ENCODE measurements at regions not wholly inside any gene's neighbourhood (a gene's known extent, or its start where the extent isn't known, plus 50 kb on each side); places are given as distances from the start of the nearest gene placed in this dataset.

DNA sequence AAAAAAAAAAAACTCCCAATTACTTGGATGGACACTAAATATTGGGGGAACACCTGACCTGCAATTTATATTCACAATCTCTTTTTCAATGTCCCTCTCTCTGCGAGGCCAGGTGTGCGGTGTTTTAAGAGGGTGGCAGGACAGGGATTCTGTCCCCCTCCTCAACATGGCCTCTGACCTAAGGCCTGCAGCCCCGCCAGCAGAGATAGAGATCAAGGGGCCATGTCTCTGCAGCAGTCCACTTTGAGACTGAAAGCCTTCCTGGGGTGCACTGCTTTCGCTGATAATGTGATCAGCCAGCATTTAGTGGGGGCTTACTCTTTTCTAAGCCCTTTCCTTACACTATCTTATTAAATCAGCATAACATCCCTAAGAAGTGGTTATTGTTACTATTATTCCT lies 419.9 kb downstream of the OCA2 start:
- Histone ChIP-seq H3K27me3 (ENCODE audit: insufficient read depth, low read length) (no peaks in the 10 kb centered on the region), H3K23ac (ENCODE audit: insufficient read length, low read depth, low read length) (no peak overlapping the region), H3K9ac (ENCODE audit: extremely low read depth, insufficient read length, low read length) (no peak overlapping the region), H4K91ac (ENCODE audit: insufficient read length, low read depth, low read length) (no peak overlapping the region), H2BK20ac (ENCODE audit: low read depth, low read length, poor library complexity, severe bottlenecking) (no peak overlapping the region), H3K14ac (ENCODE audit: insufficient read depth, low read length) (no peak overlapping the region), H3K4me1 (ENCODE audit: insufficient read depth, low read length) (0 out of 2 replicates have a peak, but pooled peaks cover 3% of the 10 kb centered on the region), H3K56ac (ENCODE audit: insufficient read length, low read depth, low read length) (no peak overlapping the region), H2BK120ac (ENCODE audit: low read depth, low read length, poor library complexity, severe bottlenecking) (no peak overlapping the region), H2AFZ (ENCODE audit: low read length) (no peak overlapping the region), H2BK15ac (ENCODE audit: low read depth, low read length) (no peak overlapping the region), H3K79me1 (ENCODE audit: insufficient read depth, low read depth, low read length, poor library complexity, severe bottlenecking) (no peaks in the 10 kb centered on the region), H4K5ac (ENCODE audit: insufficient read length, low read depth, low read length) (no peak overlapping the region), H2BK12ac (ENCODE audit: insufficient read length, low read depth, low read length) (no peak overlapping the region), H3T11ph (ENCODE audit: low read length) (no peak overlapping the region), H4K20me1 (ENCODE audit: control insufficient read depth, insufficient read depth, insufficient read length) (no peaks in the 10 kb centered on the region), H3K27ac (ENCODE audit: insufficient read length, low read depth, low read length) (no peak overlapping the region), H4K8ac (replicated peaks; ENCODE audit: insufficient read length, low read depth, low read length) (no peak overlapping the region), H3K23me2 (ENCODE audit: insufficient read length, low read depth, low read length, poor library complexity, severe bottlenecking) (no peaks in the 10 kb centered on the region), H3K9me3 (ENCODE audit: control insufficient read depth, low read depth, low read length) (no peaks in the 10 kb centered on the region), H3K4me2 (ENCODE audit: insufficient read depth, insufficient read length, low read length) (no peak overlapping the region), H3K18ac (ENCODE audit: insufficient read length, low read depth, low read length) (no peak overlapping the region), H3K4ac (ENCODE audit: low read depth, low read length) (no peak overlapping the region), H2AK5ac (ENCODE audit: insufficient read length, low read length) (no peak overlapping the region), H3K79me2 (ENCODE audit: insufficient read depth, low read length) (no peaks in the 10 kb centered on the region), H2BK5ac (ENCODE audit: insufficient read length, low read length) (no peak overlapping the region)
- no CpG with 5 or more reads among the region's 4 CpGs for WGBS (ENCODE audit: extremely low coverage, insufficient read length, low lambda C conversion rate)
- Mint-ChIP-seq H3K9me3 (no peaks in the 10 kb centered on the region), H3K27ac (no peak overlapping the region), H3K27me3 (ENCODE audit: low read depth) (peaks cover 28% of the 10 kb centered on the region), H3K4me1 (peaks cover 27 to 30% of the 10 kb centered on the region in 2 experiments), H3K36me3 (ENCODE audit: insufficient read depth in 1 of 3, low read depth in 3 of 3) (no peaks in the 10 kb centered on the region; a peak in 2 of 7 replicates), H3K4me3 (peak overlapping the region in 1 of 2 experiments; percentile 66; a peak in 3 of 5 replicates)
- TF ChIP-seq, protein P1, sequence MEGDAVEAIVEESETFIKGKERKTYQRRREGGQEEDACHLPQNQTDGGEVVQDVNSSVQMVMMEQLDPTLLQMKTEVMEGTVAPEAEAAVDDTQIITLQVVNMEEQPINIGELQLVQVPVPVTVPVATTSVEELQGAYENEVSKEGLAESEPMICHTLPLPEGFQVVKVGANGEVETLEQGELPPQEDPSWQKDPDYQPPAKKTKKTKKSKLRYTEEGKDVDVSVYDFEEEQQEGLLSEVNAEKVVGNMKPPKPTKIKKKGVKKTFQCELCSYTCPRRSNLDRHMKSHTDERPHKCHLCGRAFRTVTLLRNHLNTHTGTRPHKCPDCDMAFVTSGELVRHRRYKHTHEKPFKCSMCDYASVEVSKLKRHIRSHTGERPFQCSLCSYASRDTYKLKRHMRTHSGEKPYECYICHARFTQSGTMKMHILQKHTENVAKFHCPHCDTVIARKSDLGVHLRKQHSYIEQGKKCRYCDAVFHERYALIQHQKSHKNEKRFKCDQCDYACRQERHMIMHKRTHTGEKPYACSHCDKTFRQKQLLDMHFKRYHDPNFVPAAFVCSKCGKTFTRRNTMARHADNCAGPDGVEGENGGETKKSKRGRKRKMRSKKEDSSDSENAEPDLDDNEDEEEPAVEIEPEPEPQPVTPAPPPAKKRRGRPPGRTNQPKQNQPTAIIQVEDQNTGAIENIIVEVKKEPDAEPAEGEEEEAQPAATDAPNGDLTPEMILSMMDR (conservative IDR thresholded peaks at IDR 0.05): no peak
- DNase-seq: no peak
